NCI-H1105 treated with DMSO at 0.1 percent for 48 hours (cell line): ENCODE measurements at regions not wholly inside any gene's neighbourhood (a gene's known extent, or its start where the extent isn't known, plus 50 kb on each side); places are given as distances from the start of the nearest gene placed in this dataset.

ENCODE experiments used
- DNase-seq: peaks from one replicate; lab custom pipeline; 2025; lab: John Stamatoyannopoulos, UW

- DNase-seq, result no peak
Observed at GRCh38 chr11:19661827-19662226, 50.8 kb upstream of the NAV2 start.

GRCh38 chr11:19660076-19660475 lies 52.6 kb upstream of the NAV2 start:
- no peak for DNase-seq

- DNase-seq, result no peak
Observed at GRCh38 chr11:19659529-19659928, 53.1 kb upstream of the NAV2 start.

- DNase-seq, result no peak
Observed at GRCh38 chr11:19658344-19658743, 54.3 kb upstream of the NAV2 start.

- no peak for DNase-seq
Observed at GRCh38 chr11:19656140-19656541, 56.5 kb upstream of the NAV2 start.

GRCh38 chr11:19652623-19653375 lies 59.8 kb upstream of the NAV2 start:
- no peak for DNase-seq

- no peak for DNase-seq
Observed at GRCh38 chr11:19651653-19652052, 61.0 kb upstream of the NAV2 start.

GRCh38 chr11:19651028-19651427 lies 61.6 kb upstream of the NAV2 start:
- no peak for DNase-seq

GRCh38 chr11:19650467-19650866 lies 62.2 kb upstream of the NAV2 start:
- no peak for DNase-seq

- DNase-seq, result no peak
Observed at GRCh38 chr11:19649751-19650150, 62.9 kb upstream of the NAV2 start.

GRCh38 chr11:19648321-19648720 lies 64.3 kb upstream of the NAV2 start:
- DNase-seq, result no peak

- DNase-seq, result no peak
Observed at GRCh38 chr11:19647816-19648215, 64.8 kb upstream of the NAV2 start.

GRCh38 chr11:19646921-19647320 lies 65.7 kb upstream of the NAV2 start:
- DNase-seq, result no peak

- no peak for DNase-seq
Observed at GRCh38 chr11:19646308-19646707, 66.3 kb upstream of the NAV2 start.

- no peak for DNase-seq
Observed at GRCh38 chr11:19644316-19644715, 68.3 kb upstream of the NAV2 start.

GRCh38 chr11:19642185-19643158 lies 70.2 kb upstream of the NAV2 start:
- DNase-seq, result no peak

- no peak for DNase-seq
Observed at GRCh38 chr11:19639603-19640105, 73.0 kb upstream of the NAV2 start.

GRCh38 chr11:19635332-19635731 lies 77.3 kb upstream of the NAV2 start:
- no peak for DNase-seq

- DNase-seq, result no peak
Observed at GRCh38 chr11:19633276-19633675, 79.4 kb upstream of the NAV2 start.

GRCh38 chr11:19632499-19632834 lies 80.2 kb upstream of the NAV2 start:
- no peak for DNase-seq

GRCh38 chr11:19631712-19632498 lies 80.7 kb upstream of the NAV2 start:
- DNase-seq, result no peak

GRCh38 chr11:19628018-19628417 lies 84.6 kb upstream of the NAV2 start:
- no peak for DNase-seq
